ENCODE measurements at regions not wholly inside any gene's neighbourhood (a gene's known extent, or its start where the extent isn't known, plus 50 kb on each side); places are given as distances from the start of the nearest gene placed in this dataset.

- no peak overlapping the region for H3K4me3 Mint-ChIP-seq
- H3K9me3 Mint-ChIP-seq, result no peaks in the 10 kb centered on the region
- DNase-seq (ENCODE audit: low spot score in 2 of 2), result no peak
- H3K27ac Mint-ChIP-seq, result no peak overlapping the region
- H3K4me1 Mint-ChIP-seq, result no peaks in the 10 kb centered on the region
- ATAC-seq, result no peak
- no peaks in the 10 kb centered on the region for H3K36me3 Mint-ChIP-seq
Measured at GRCh38 chr1:209409780-209410179, 173.7 kb upstream of the CAMK1G start.

DNA sequence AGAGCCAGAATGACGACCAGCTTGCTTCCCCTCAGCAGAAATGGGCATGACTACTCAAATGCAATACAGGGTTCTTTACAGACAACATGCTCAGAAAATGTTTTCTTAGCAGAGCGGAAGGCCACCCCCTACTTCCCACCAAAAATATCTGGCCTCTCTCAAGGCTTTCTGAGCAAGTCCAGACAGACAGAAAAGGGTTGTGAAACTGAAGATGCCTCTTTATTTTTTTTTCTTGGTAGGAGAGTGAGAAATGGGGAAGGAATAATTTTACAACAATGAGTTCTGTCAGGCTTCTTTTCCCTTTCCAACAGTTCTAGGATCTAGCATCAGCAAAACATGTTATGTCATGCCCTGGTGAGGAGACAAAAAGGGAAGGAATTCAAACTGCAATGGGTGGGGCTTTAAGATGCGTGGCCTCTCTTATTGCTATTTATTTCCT is 172.0 kb upstream of the CAMK1G start:
- no peaks in the 10 kb centered on the region for H3K4me1 Mint-ChIP-seq
- H3K36me3 Mint-ChIP-seq, result no peaks in the 10 kb centered on the region
- H3K9me3 Mint-ChIP-seq, result no peaks in the 10 kb centered on the region
- no peak for ATAC-seq
- no peak overlapping the region for H3K4me3 Mint-ChIP-seq
- no peak for DNase-seq (ENCODE audit: low spot score in 2 of 2)
- no peak overlapping the region for H3K27ac Mint-ChIP-seq

- no peak overlapping the region for H3K27ac Mint-ChIP-seq
- H3K4me3 Mint-ChIP-seq, result no peak overlapping the region
- H3K36me3 Mint-ChIP-seq, result no peaks in the 10 kb centered on the region
- H3K9me3 Mint-ChIP-seq, result no peaks in the 10 kb centered on the region
- ATAC-seq (no peak), DNase-seq (ENCODE audit: low spot score in 2 of 2) (no peak)
- H3K4me1 Mint-ChIP-seq, result no peaks in the 10 kb centered on the region
Measured at GRCh38 chr1:209412036-209412435, 171.5 kb upstream of the CAMK1G start.

GRCh38 chr1:209412566-209412965 is 170.9 kb upstream of the CAMK1G start:
- Mint-ChIP-seq H3K36me3 (no peaks in the 10 kb centered on the region), H3K9me3 (no peaks in the 10 kb centered on the region), H3K4me1 (no peaks in the 10 kb centered on the region), H3K27ac (no peak overlapping the region), H3K4me3 (no peak overlapping the region)
- DNase-seq (ENCODE audit: low spot score in 2 of 2) (no peak), ATAC-seq (no peak)

DNA sequence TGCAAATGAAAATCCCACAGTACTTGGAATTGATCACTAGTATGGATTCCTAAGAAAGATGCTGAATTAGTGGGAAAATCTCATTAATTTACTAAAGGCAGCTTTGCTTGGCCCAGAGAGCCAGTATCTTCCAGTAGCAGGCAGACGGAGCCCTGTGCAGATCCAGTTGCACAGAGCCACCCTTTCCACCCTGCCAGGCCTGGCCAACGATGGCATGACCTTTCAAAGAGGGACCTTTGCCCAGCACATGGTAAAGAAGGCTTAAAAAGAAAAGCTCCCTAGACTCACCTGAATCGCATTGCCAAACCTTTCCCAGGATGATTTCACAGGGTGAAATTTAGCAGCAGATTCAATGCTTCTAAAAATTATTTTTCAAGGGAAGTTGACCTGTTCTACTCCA is 170.5 kb upstream of the CAMK1G start:
- H3K36me3 Mint-ChIP-seq, result no peaks in the 10 kb centered on the region

GRCh38 chr1:209414803-209415329 is 168.6 kb upstream of the CAMK1G start:
- Mint-ChIP-seq H3K27ac (no peak overlapping the region), H3K9me3 (no peaks in the 10 kb centered on the region), H3K4me1 (no peaks in the 10 kb centered on the region), H3K4me3 (no peak overlapping the region), H3K36me3 (no peaks in the 10 kb centered on the region)
- no peak for ATAC-seq
- DNase-seq (ENCODE audit: low spot score in 2 of 2), result no peak

More for the DNA sequence above, 170.5 kb upstream of the CAMK1G start:
- DNase-seq (ENCODE audit: low spot score in 2 of 2), result no peak
- Mint-ChIP-seq H3K4me1 (no peaks in the 10 kb centered on the region), H3K27ac (no peak overlapping the region), H3K9me3 (no peaks in the 10 kb centered on the region), H3K4me3 (no peak overlapping the region)
- no peak for ATAC-seq

DNA sequence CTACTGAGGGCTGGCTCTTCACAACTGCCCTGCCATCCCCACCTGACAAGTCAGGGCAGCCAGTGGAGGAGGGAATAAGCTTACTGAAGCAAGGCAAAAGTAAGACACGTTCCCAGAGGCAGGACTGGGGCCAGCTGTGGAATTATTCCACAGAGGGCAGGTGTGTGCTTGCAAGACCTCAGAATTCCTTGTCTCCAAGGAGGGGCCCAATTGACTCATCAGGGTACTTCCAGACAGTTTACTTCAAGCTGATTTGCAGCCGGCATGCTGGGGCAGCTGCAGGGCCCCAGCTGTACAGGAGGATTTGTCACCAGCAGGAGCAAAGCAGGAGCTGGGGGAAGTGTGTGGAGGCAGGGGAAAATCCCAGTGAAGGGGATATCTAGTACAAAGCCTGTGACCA is 167.5 kb upstream of the CAMK1G start:
- no peaks in the 10 kb centered on the region for H3K4me1 Mint-ChIP-seq
- no peak overlapping the region for H3K4me3 Mint-ChIP-seq
- H3K36me3 Mint-ChIP-seq, result no peaks in the 10 kb centered on the region
- no peaks in the 10 kb centered on the region for H3K9me3 Mint-ChIP-seq
- DNase-seq (ENCODE audit: low spot score in 2 of 2), result no peak
- H3K27ac Mint-ChIP-seq, result no peak overlapping the region
- no peak for ATAC-seq

DNA sequence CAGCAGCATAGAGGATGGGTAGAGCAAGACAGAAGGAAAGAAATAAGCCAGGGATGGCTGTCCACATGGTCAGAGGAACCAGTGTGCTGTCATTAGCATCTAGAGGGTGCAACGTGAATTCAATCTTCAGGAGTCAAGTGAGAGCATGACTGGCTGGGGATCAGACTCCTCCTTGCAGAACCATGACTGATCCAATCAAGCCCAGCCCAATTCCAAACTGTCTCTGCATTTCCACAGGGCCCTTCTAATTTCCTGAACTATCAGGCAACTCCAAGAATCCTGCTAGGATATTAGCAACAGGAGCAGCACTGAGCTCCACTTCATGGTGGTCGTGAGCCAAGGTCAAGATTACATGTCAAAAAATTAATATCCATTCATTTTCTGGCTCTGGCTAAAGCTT is 166.8 kb upstream of the CAMK1G start:
- no peak overlapping the region for H3K4me3 Mint-ChIP-seq
- no peak for ATAC-seq
- no peak for DNase-seq (ENCODE audit: low spot score in 2 of 2)
- no peaks in the 10 kb centered on the region for H3K36me3 Mint-ChIP-seq
- no peaks in the 10 kb centered on the region for H3K4me1 Mint-ChIP-seq
- no peak overlapping the region for H3K27ac Mint-ChIP-seq
- H3K9me3 Mint-ChIP-seq, result no peaks in the 10 kb centered on the region

GRCh38 chr1:209417761-209418160 is 165.8 kb upstream of the CAMK1G start:
- Mint-ChIP-seq H3K9me3 (no peaks in the 10 kb centered on the region), H3K27ac (no peak overlapping the region), H3K4me3 (no peak overlapping the region), H3K36me3 (no peaks in the 10 kb centered on the region), H3K4me1 (no peaks in the 10 kb centered on the region)
- DNase-seq (ENCODE audit: low spot score in 2 of 2) (no peak), ATAC-seq (no peak)

DNA sequence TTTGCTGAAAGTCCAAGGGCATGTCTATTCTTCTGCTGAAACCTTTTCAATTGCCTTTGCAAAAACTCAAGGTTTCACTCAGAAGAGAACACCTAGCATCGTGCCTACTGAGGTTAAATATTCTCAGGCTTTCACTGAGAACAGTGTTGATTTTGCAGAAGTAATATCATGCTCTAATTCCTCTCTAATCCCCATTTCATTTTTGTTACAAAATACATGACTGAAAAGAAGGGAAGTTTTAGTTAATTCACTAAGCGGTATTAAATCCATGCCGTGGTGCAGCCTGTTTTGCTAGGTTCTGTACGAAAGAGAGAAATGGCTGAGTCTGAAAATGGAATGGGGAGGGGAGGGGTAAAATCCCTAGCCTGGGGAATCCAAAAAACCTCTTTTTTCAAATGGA is 163.2 kb upstream of the CAMK1G start:
- no peak overlapping the region for H3K27ac Mint-ChIP-seq

GRCh38 chr1:209421186-209421585 is 162.3 kb upstream of the CAMK1G start:
- Mint-ChIP-seq H3K4me1 (no peaks in the 10 kb centered on the region), H3K4me3 (no peak overlapping the region), H3K9me3 (no peaks in the 10 kb centered on the region), H3K27ac (no peak overlapping the region), H3K36me3 (no peaks in the 10 kb centered on the region)
- DNase-seq (ENCODE audit: low spot score in 2 of 2), result no peak
- ATAC-seq, result no peak

More for the DNA sequence above, 163.2 kb upstream of the CAMK1G start:
- H3K36me3 Mint-ChIP-seq, result no peaks in the 10 kb centered on the region
- DNase-seq (ENCODE audit: low spot score in 2 of 2), result no peak
- H3K9me3 Mint-ChIP-seq, result no peaks in the 10 kb centered on the region
- H3K4me3 Mint-ChIP-seq, result no peak overlapping the region
- ATAC-seq, result no peak
- H3K4me1 Mint-ChIP-seq, result no peaks in the 10 kb centered on the region

DNA sequence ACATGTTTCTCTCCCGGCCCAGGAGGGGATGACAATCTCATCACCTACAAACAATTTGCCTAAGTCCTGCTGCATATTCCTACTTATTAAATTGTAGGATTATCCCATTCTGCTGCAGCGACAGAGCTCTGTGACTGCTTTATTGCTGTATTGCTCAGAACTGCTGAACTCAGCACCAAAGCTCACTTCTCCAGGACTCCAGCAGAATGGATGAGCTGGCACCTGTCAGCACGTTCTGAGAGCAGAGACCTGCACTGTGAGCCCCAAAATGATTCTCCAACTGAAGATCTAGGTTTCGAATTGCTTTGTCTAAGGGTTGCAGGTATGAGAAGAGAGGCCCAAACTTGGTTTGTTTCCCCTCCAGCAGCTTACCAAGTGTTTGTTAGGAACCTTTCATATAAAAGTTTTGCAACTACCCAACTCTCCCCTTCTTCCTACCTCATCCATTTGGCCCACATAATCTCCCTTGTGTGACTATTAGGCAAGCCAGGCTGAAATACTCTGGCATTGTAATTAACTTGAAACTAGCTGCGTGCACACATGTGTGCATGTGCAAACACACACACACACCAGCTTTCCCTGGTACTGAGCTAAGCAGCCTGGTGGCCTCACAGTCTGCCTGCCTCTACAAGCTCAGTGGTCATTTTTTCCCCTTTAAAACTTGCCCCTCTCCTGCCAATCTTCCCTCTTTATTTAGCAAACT is 161.4 kb upstream of the CAMK1G start:
- Mint-ChIP-seq H3K4me1 (no peaks in the 10 kb centered on the region), H3K36me3 (no peaks in the 10 kb centered on the region), H3K27ac (no peak overlapping the region), H3K9me3 (no peaks in the 10 kb centered on the region), H3K4me3 (no peak overlapping the region)
- ATAC-seq, result no peak
- DNase-seq (ENCODE audit: low spot score in 2 of 2), result no peak

- no peak for DNase-seq (ENCODE audit: low spot score in 2 of 2)
- no peak overlapping the region for H3K27ac Mint-ChIP-seq
- no peaks in the 10 kb centered on the region for H3K9me3 Mint-ChIP-seq
- H3K36me3 Mint-ChIP-seq, result no peaks in the 10 kb centered on the region
- no peak for ATAC-seq
- H3K4me3 Mint-ChIP-seq, result no peak overlapping the region
- H3K4me1 Mint-ChIP-seq, result no peaks in the 10 kb centered on the region
Measured at GRCh38 chr1:209425959-209426358, 157.6 kb upstream of the CAMK1G start.

DNA sequence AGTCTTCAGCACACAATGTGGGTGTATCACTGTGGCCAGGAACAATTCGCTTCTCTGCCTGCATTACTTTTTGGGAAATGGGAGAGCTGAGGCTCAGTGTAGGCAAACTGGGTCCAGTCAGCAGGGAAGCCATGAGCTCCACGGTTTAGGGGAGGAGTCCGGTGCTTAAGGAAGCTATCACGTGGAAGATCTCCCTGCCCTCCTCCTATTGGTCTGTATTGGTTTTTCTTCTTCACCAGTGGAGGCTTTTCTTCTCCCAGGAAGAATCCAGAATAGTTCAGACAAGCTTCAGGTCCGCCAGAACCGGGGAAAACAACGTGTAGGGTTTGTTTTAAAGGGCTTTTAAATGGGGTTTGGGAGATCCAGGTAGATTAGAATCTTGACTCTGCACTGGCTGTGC is 156.2 kb upstream of the CAMK1G start:
- no peak overlapping the region for H3K27ac Mint-ChIP-seq
- H3K36me3 Mint-ChIP-seq, result no peaks in the 10 kb centered on the region
- H3K4me1 Mint-ChIP-seq, result no peaks in the 10 kb centered on the region
- ATAC-seq, result no peak
- no peaks in the 10 kb centered on the region for H3K9me3 Mint-ChIP-seq
- H3K4me3 Mint-ChIP-seq, result no peak overlapping the region
- no peak for DNase-seq (ENCODE audit: low spot score in 2 of 2)

DNA sequence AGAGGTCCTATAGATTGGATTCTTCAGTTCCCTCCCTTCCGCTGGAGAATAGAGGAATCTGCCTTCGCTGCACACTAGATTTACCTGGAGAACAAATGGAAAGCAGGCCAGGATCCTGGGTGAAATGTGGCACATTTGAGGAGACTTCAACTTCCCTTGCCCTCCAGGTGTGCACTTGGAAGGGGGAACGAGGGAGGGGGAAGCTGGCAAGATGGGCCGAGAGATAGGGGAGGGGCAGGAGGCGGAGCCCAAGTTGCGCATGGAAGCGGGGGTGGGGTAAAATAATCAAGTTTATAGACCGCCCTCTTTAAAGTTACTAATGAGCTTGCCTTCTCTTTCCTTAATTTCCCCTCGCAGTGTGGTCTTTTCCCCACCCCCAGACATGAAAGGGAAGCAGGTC is 155.7 kb upstream of the CAMK1G start:
- H3K9me3 Mint-ChIP-seq, result no peaks in the 10 kb centered on the region
- DNase-seq (ENCODE audit: low spot score in 2 of 2) (no peak), ATAC-seq (no peak)
- H3K27ac Mint-ChIP-seq, result no peak overlapping the region
- H3K4me3 Mint-ChIP-seq, result no peak overlapping the region
- no peaks in the 10 kb centered on the region for H3K4me1 Mint-ChIP-seq
- no peaks in the 10 kb centered on the region for H3K36me3 Mint-ChIP-seq

- Mint-ChIP-seq H3K4me1 (no peaks in the 10 kb centered on the region), H3K27ac (no peak overlapping the region), H3K4me3 (no peak overlapping the region), H3K36me3 (no peaks in the 10 kb centered on the region), H3K9me3 (no peaks in the 10 kb centered on the region)
- no peak for ATAC-seq
- DNase-seq (ENCODE audit: low spot score in 2 of 2), result no peak
Measured at GRCh38 chr1:209428241-209428921, 155.1 kb upstream of the CAMK1G start.
